HCT116 (cell line): ENCODE measurements at regions not wholly inside any gene's neighbourhood (a gene's known extent, or its start where the extent isn't known, plus 50 kb on each side); places are given as distances from the start of the nearest gene placed in this dataset.
"Not testable (repeated sequence)": the region's sequence is repeated elsewhere in the genome, so short reads cannot be mapped to it uniquely, and the experiment has no call there.

Experiments
- ATAC-seq: fragments of 200-7000 bp; cut with Tn5 transposase; 2 replicates; pipeline ENCODE4 v1.9.1; 2020; ENCODE audit warnings: mild to moderate bottlenecking, moderate library complexity
- BruUV-seq: library from RNA; stranded (reverse); fragments of 400-500 nt; replicated peaks from 2 replicates; lab custom pipeline; 2021; lab: Mats Ljungman, UMichigan
- CTCF ChIA-PET: fragments of 300-600 bp; sonication (Branson Sonifier 250); formaldehyde crosslinking; loops from one replicate; lab custom pipeline; 2021; ENCODE audit warnings: antibody characterized with exemption; lab: Charles Lee
- POLR2A ChIA-PET: fragments of 300-600, 350-600 bp; sonication (Branson Sonifier 250); formaldehyde crosslinking; loops from one replicate; lab custom pipeline; 2021; ENCODE audit warnings: antibody characterized with exemption; lab: Charles Lee
- RAD21 ChIA-PET, 2 experiments: fragments of 300-600 bp; sonication (Branson Sonifier 250); formaldehyde crosslinking; loops; one replicate each; lab custom pipeline; 2023; ENCODE audit warnings: low total read pairs in 2 of 2; ENCODE audit not compliant: uncharacterized antibody in 2 of 2, unreplicated experiment in 2 of 2, low non-redundant PET in 1 of 2; lab: Charles Lee
- DNase-seq: peaks from one replicate; pipeline ENCODE4 v3.0.0-alpha.2; 2010; ENCODE audit warnings: low read depth, low spot score
- H2AFZ ChIP-seq: fragments of 200-600 bp; shearing (Covaris generic), sonication (generic); 2 replicates; pipeline ENCODE4 v1.6.1; 2017; ENCODE audit warnings: low read depth, mixed run types, mixed read lengths, antibody characterized with exemption, low read length; ENCODE audit not compliant: poor library complexity, severe bottlenecking
- H3K27ac ChIP-seq: 2 replicates; pipeline ENCODE4 v1.5.1; 2012; ENCODE audit warnings: low read depth, low read length
- H3K27me3 ChIP-seq: fragments of 200-600 bp; sonication (generic); 2 replicates; pipeline ENCODE4 v1.6.1; 2016; ENCODE audit warnings: mixed run types, low read length, mixed read lengths; ENCODE audit not compliant: insufficient read depth
- H3K36me3 ChIP-seq, 2 experiments: fragments of 200-500 bp in 1 of 2; fragments of 200-600 bp in 1 of 2; sonication (Bioruptor generic) in 1 of 2; sonication (generic) in 1 of 2; 2 replicates each; pipeline versions ENCODE4 v1.5.1 to v1.6.1; 2014 to 2016; ENCODE audit warnings: low read length in 2 of 2, inconsistent platforms in 1 of 2, mixed read lengths in 1 of 2, mixed run types in 1 of 2; ENCODE audit not compliant: insufficient read depth in 2 of 2, control insufficient read depth in 1 of 2
- H3K4me1 ChIP-seq, 2 experiments: fragments of 200-600 bp in 1 of 2; sonication (generic) in 1 of 2; 2 replicates each; pipeline versions ENCODE4 v1.5.1 to v1.6.1; 2012 to 2017; ENCODE audit warnings: low read length in 2 of 2, inconsistent platforms in 1 of 2, mild to moderate bottlenecking in 1 of 2, mixed read lengths in 1 of 2, mixed run types in 1 of 2, moderate library complexity in 1 of 2; ENCODE audit not compliant: insufficient read depth in 2 of 2, control insufficient read depth in 1 of 2
- H3K4me2 ChIP-seq: fragments of 200-600 bp; sonication (generic); 2 replicates; pipeline ENCODE4 v1.6.1; 2017; ENCODE audit warnings: mixed run types, low read length, mixed read lengths
- H3K4me3 ChIP-seq, 2 experiments: fragments of 200-600 bp in 1 of 2; sonication (generic) in 1 of 2; replicated peaks in 1 of 2; 2 replicates each; pipeline ENCODE4 v1.5.1; 2011 to 2016; ENCODE audit warnings: low read length in 2 of 2, control low read depth in 1 of 2, low read depth in 1 of 2, mild to moderate bottlenecking in 1 of 2, mixed read lengths in 1 of 2, mixed run types in 1 of 2
- H3K79me2 ChIP-seq: fragments of 200-600 bp; sonication (generic); 2 replicates; pipeline ENCODE4 v1.6.1; 2017; ENCODE audit warnings: mild to moderate bottlenecking, mixed run types, low read length, moderate library complexity, mixed read lengths; ENCODE audit not compliant: insufficient read depth
- H3K9ac ChIP-seq: fragments of 200-600 bp; sonication (generic); 2 replicates; pipeline ENCODE4 v1.6.1; 2016; ENCODE audit warnings: low read length, mixed read lengths
- H3K9me2 ChIP-seq: fragments of 200-600 bp; sonication (generic), shearing (Covaris generic); 2 replicates; pipeline ENCODE4 v1.6.1; 2017; ENCODE audit warnings: mixed run types, mild to moderate bottlenecking, moderate library complexity; ENCODE audit not compliant: insufficient read depth
- H3K9me3 ChIP-seq, 2 experiments: fragments of 200-500 bp in 1 of 2; fragments of 200-600 bp in 1 of 2; sonication (Bioruptor generic) in 1 of 2; sonication (generic) in 1 of 2; 2 replicates each; pipeline ENCODE4 v1.6.1; 2014 to 2017; ENCODE audit warnings: low read length in 2 of 2, mixed read lengths in 2 of 2, inconsistent platforms in 1 of 2, low read depth in 1 of 2, mild to moderate bottlenecking in 1 of 2, mixed run types in 1 of 2, moderate library complexity in 1 of 2; ENCODE audit not compliant: control insufficient read depth in 1 of 2, insufficient read depth in 1 of 2
- H4K20me1 ChIP-seq: fragments of 200-600 bp; sonication (generic), shearing (Covaris generic); 2 replicates; pipeline ENCODE4 v1.6.1; 2017; ENCODE audit warnings: mixed run types, mild to moderate bottlenecking, moderate library complexity; ENCODE audit not compliant: insufficient read depth
- ATF3 ChIP-seq: IDR thresholded peaks from 2 replicates; pipeline ENCODE4 v1.6.1; 2012
- CBX3 ChIP-seq: IDR thresholded peaks from 2 replicates; pipeline ENCODE4 v1.6.1; 2012; ENCODE audit warnings: low read depth
- EGR1 ChIP-seq: IDR thresholded peaks from 2 replicates; pipeline ENCODE4 v1.6.1; 2012; ENCODE audit warnings: low read depth
- ELF1 ChIP-seq: IDR thresholded peaks from 2 replicates; pipeline ENCODE4 v1.6.1; 2012; ENCODE audit warnings: low read depth, borderline replicate concordance
- FOSL1 ChIP-seq: IDR thresholded peaks from 2 replicates; pipeline ENCODE4 v1.6.1; 2012; ENCODE audit warnings: low read depth
- POLR2A ChIP-seq: IDR thresholded peaks from 2 replicates; pipeline ENCODE4 v1.7.0; 2011; ENCODE audit warnings: borderline replicate concordance; ENCODE audit not compliant: insufficient read depth, insufficient read length; ENCODE audit errors: extremely low read depth
- POLR2AphosphoS5 ChIP-seq: IDR thresholded peaks from 2 replicates; pipeline ENCODE4 v1.6.1; 2011; ENCODE audit warnings: mild to moderate bottlenecking, low read depth, low read length, moderate library complexity
- RAD21 ChIP-seq: IDR thresholded peaks from 2 replicates; pipeline ENCODE4 v1.6.1; 2012; ENCODE audit warnings: low read depth, mild to moderate bottlenecking
- REST ChIP-seq: IDR thresholded peaks from 2 replicates; pipeline ENCODE4 v1.6.1; 2012; ENCODE audit warnings: low read depth
- SIN3A ChIP-seq: IDR thresholded peaks from 2 replicates; pipeline ENCODE4 v1.6.1; 2012; ENCODE audit warnings: low read depth
- SP1 ChIP-seq: IDR thresholded peaks from 2 replicates; pipeline ENCODE4 v1.6.1; 2012; ENCODE audit warnings: low read depth
- SRF ChIP-seq: IDR thresholded peaks from 2 replicates; pipeline ENCODE4 v1.6.1; 2012; ENCODE audit warnings: low read depth
- YY1 ChIP-seq: IDR thresholded peaks from 2 replicates; pipeline ENCODE4 v1.6.1; 2011; ENCODE audit warnings: low read length, low read depth, moderate library complexity, mild to moderate bottlenecking; ENCODE audit not compliant: insufficient replicate concordance; ENCODE audit errors: extremely low read depth
- ZFX ChIP-seq: fragments of 450-650 bp; IDR thresholded peaks from 2 replicates; pipeline ENCODE4 v1.6.1; 2017
- ZNF274 ChIP-seq: fragments of 200-500 bp; sonication (Bioruptor generic); IDR thresholded peaks from 2 replicates; pipeline ENCODE4 v1.6.1; 2014; ENCODE audit warnings: mild to moderate bottlenecking, low read depth, low read length, inconsistent platforms
- intact Hi-C: fragments of 100-400 bp; cut with micrococcal nuclease; formaldehyde crosslinking; loops from 2 replicates; pipeline ENCODE4 v1.10.0; 2022
- TF ChIP-seq, protein P1 (sequence below): IDR thresholded peaks from 2 replicates; pipeline ENCODE4 v1.6.1; 2012
- TF ChIP-seq, protein P2 (sequence below), 3 experiments: fragments of 200-600 bp in 1 of 3; sonication (generic) in 1 of 3; IDR thresholded peaks in 2 of 3; conservative IDR thresholded peaks in 1 of 3; 2 replicates each; pipeline ENCODE4 v1.5.1; 2012 to 2017; ENCODE audit warnings: low read depth in 2 of 3, low read length in 2 of 3, antibody characterized with exemption in 1 of 3, borderline replicate concordance in 1 of 3, control low read depth in 1 of 3, mild to moderate bottlenecking in 1 of 3, mixed read lengths in 1 of 3, mixed run types in 1 of 3, moderate library complexity in 1 of 3; ENCODE audit not compliant: insufficient read depth in 1 of 3

DNA sequence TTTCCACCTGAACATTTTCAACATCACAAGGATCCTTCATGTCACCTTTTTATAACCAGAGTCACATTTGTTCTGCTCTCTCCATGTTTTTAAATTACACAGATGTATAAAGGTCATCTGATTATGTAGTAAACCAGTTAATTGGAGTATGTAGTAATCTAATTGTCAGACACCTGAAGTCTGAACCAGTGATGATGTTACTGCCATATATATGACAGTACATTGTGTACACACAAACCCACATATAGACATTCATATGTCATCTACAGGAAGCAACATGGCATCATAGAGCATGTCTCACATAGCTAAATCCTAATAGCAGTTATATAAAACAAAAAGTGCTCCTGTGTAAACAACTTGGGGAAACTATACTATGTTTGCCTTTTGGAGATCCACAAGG is 95.9 kb upstream of the PRR23C start:
- no TSS peak for BruUV-seq
- Histone ChIP-seq H3K4me1 (no peaks in the 10 kb centered on the region), H3K4me3 (no peak overlapping the region), H3K9me3 (no peaks in the 10 kb centered on the region)
- no peak for TF ChIP-seq CBX3
- TF ChIP-seq ATF3: no peak
- no peak for TF ChIP-seq POLR2AphosphoS5
- TF ChIP-seq EGR1: no peak
- TF ChIP-seq POLR2A: no peak
- TF ChIP-seq RAD21: no peak
- TF ChIP-seq ZNF274: no peak
- no peak for TF ChIP-seq REST
- TF ChIP-seq, protein P1, sequence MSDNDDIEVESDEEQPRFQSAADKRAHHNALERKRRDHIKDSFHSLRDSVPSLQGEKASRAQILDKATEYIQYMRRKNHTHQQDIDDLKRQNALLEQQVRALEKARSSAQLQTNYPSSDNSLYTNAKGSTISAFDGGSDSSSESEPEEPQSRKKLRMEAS: no peak
- no peak for TF ChIP-seq ZFX
- TF ChIP-seq SP1: no peak
- no peak for TF ChIP-seq ELF1
- TF ChIP-seq SIN3A: no peak
- TF ChIP-seq, protein P2, sequence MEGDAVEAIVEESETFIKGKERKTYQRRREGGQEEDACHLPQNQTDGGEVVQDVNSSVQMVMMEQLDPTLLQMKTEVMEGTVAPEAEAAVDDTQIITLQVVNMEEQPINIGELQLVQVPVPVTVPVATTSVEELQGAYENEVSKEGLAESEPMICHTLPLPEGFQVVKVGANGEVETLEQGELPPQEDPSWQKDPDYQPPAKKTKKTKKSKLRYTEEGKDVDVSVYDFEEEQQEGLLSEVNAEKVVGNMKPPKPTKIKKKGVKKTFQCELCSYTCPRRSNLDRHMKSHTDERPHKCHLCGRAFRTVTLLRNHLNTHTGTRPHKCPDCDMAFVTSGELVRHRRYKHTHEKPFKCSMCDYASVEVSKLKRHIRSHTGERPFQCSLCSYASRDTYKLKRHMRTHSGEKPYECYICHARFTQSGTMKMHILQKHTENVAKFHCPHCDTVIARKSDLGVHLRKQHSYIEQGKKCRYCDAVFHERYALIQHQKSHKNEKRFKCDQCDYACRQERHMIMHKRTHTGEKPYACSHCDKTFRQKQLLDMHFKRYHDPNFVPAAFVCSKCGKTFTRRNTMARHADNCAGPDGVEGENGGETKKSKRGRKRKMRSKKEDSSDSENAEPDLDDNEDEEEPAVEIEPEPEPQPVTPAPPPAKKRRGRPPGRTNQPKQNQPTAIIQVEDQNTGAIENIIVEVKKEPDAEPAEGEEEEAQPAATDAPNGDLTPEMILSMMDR (IDR thresholded peaks at IDR 0.05 in 2 of 3, conservative IDR thresholded peaks at IDR 0.05 in 1 of 3; ENCODE audit: borderline replicate concordance in 1 of 3, insufficient read depth in 1 of 3, low read depth in 2 of 3, low read length in 2 of 3): no peak
- TF ChIP-seq YY1: no peak
- TF ChIP-seq SRF: no peak
- TF ChIP-seq FOSL1: no peak
- TF ChIP-seq, all 23 proteins: peak for 0
- ChIA-PET POLR2A (no interaction called here), CTCF (no interaction called here), RAD21 (no interaction called here)
- Histone ChIP-seq H4K20me1 (no peaks in the 10 kb centered on the region), H3K27me3 (no peaks in the 10 kb centered on the region), H3K36me3 (no peaks in the 10 kb centered on the region), H2AFZ (no peak overlapping the region), H3K79me2 (no peaks in the 10 kb centered on the region), H3K9me2 (no peaks in the 10 kb centered on the region), H3K4me2 (no peak overlapping the region), H3K27ac (no peak overlapping the region), H3K9ac (no peak overlapping the region)
- DNase-seq (no peak), ATAC-seq (no peak)
- intact Hi-C loops: no loop called here

GRCh38 chr3:139145980-139146379 is 101.3 kb upstream of the PRR23C start:
- H3K9me3 ChIP-seq, H3K4me2 ChIP-seq, H3K27me3 ChIP-seq, DNase-seq, H3K9ac ChIP-seq, H3K27ac ChIP-seq, CTCF ChIA-PET, RAD21 ChIA-PET, H3K79me2 ChIP-seq, H3K4me1 ChIP-seq, H2AFZ ChIP-seq, ATAC-seq, H4K20me1 ChIP-seq, H3K4me3 ChIP-seq, POLR2A ChIA-PET, intact Hi-C loops, BruUV-seq, H3K36me3 ChIP-seq, H3K9me2 ChIP-seq: not testable (repeated sequence)
